ENCODE measurements at regions not wholly inside any gene's neighbourhood (a gene's known extent, or its start where the extent isn't known, plus 50 kb on each side); places are given as distances from the start of the nearest gene placed in this dataset.
"Not testable (repeated sequence)": the region's sequence is repeated elsewhere in the genome, so short reads cannot be mapped to it uniquely, and the experiment has no call there.

DNA sequence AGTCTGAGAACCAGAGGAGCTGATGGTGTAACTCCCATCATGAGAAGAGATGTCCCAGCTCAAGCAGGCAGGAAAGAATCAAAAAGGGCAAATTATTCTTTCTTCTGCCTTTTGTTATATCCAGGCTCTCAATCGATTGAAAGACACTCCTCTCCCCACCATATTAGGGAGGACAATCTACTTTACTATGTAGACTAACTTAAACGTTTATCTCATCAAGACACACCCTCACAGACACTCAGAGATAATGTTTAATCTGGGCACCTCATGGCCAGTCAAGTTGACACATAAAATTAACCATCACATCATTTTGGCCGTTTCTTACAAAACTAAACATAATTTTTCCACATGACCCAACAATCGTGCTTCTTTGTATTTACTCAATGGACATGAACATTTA is 534.3 kb upstream of the RORB start:
- POLR2A ChIA-PET: no interaction called here
- CTCF ChIA-PET: no interaction called here
- 76% methylated on average over 3 of the region's 4 CpGs for WGBS (ENCODE audit: insufficient coverage)
- ATAC-seq (ENCODE audit: low read depth) (no peak), DNase-seq (no peak)
- no peaks in the 10 kb centered on the region for H3K9me3 Mint-ChIP-seq (ENCODE audit: insufficient read depth)
- Histone ChIP-seq H4K20me1 (ENCODE audit: control insufficient read depth, insufficient read depth, low read length, poor library complexity, severe bottlenecking) (no peaks in the 10 kb centered on the region), H3K36me3 (replicated peaks in 1 of 2; ENCODE audit: control extremely low read depth in 1 of 2, control insufficient read depth in 1 of 2, extremely low read depth in 1 of 2, insufficient read depth in 2 of 2, low read length in 1 of 2) (no peaks in the 10 kb centered on the region), H3K4me2 (replicated peaks; ENCODE audit: low read depth, low read length, poor library complexity, severe bottlenecking) (no peak overlapping the region), H3K9me3 (ENCODE audit: control extremely low read depth in 1 of 3, control insufficient read depth in 2 of 3, insufficient read depth in 1 of 3, low read length in 2 of 3) (no peaks in the 10 kb centered on the region), H3K4me1 (ENCODE audit: control insufficient read depth in 2 of 2, insufficient read depth in 2 of 2, low read length in 2 of 2) (no peaks in the 10 kb centered on the region), H3K4me3 (ENCODE audit: control extremely low read depth in 1 of 5, extremely low read depth in 1 of 5, insufficient read depth in 1 of 5, low read depth in 2 of 5, low read length in 4 of 5) (no peak overlapping the region), H3K27ac (ENCODE audit: low read length in 2 of 2) (no peak overlapping the region), H3K9ac (ENCODE audit: low read length) (no peak overlapping the region), H3K27me3 (replicated peaks in 1 of 4; ENCODE audit: control extremely low read depth in 1 of 4, control insufficient read depth in 3 of 4, insufficient read depth in 4 of 4, low read length in 3 of 4) (no peaks in the 10 kb centered on the region), H3K79me2 (ENCODE audit: control insufficient read depth, insufficient read depth, low read length) (no peaks in the 10 kb centered on the region), H2AFZ (ENCODE audit: insufficient read depth, low read depth, low read length, poor library complexity, severe bottlenecking) (no peak overlapping the region)
- H3K27ac Mint-ChIP-seq: no peak overlapping the region
- intact Hi-C loops (cut with micrococcal nuclease): no loop called here
- no peaks in the 10 kb centered on the region for H3K27me3 Mint-ChIP-seq
- H3K4me3 Mint-ChIP-seq: no peak overlapping the region
- no peaks in the 10 kb centered on the region for H3K4me1 Mint-ChIP-seq
- TF ChIP-seq EZH2 (IDR thresholded peaks at IDR 0.05; ENCODE audit: borderline replicate concordance, insufficient read depth, low read depth, low read length, poor library complexity, severe bottlenecking) (no peak), CTCF (IDR thresholded peaks at IDR 0.05) (no peak)

DNA sequence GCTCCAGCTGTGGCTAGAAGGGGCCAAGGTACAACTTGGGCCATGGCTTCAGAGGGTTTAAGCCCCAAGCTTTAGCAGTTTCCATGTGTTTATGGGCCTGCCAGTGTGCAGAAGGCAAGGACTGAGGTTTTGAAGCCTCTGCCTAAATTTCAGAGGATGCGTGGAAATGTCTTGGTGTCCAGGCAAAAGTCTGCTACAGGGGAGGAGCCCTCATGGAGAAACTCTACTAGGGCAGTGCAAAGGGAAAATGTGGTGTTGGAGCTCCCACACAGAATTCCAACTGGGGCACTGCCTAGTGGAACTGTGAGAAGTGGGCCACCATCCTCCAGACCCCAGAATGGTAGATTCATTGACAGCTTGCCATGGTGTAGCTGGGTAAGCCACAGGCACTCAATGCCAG is 527.2 kb upstream of the RORB start:
- H3K9ac ChIP-seq (ENCODE audit: low read length): no peak overlapping the region
- POLR2A ChIA-PET: no interaction called here
- H4K20me1 ChIP-seq (ENCODE audit: control insufficient read depth, insufficient read depth, low read length, poor library complexity, severe bottlenecking): no peaks in the 10 kb centered on the region
- no peak overlapping the region for H3K4me2 ChIP-seq (replicated peaks; ENCODE audit: low read depth, low read length, poor library complexity, severe bottlenecking)
- H3K4me3 Mint-ChIP-seq: no peak overlapping the region
- DNase-seq (no peak), ATAC-seq (ENCODE audit: low read depth) (no peak)
- no peaks in the 10 kb centered on the region for H3K4me1 Mint-ChIP-seq
- H3K27me3 ChIP-seq (replicated peaks in 1 of 4; ENCODE audit: control extremely low read depth in 1 of 4, control insufficient read depth in 3 of 4, insufficient read depth in 4 of 4, low read length in 3 of 4): no peaks in the 10 kb centered on the region
- peaks cover 0 to 8% (median 0%) of the 10 kb centered on the region in 3 donors for H3K9me3 ChIP-seq (ENCODE audit: control extremely low read depth in 1 of 3, control insufficient read depth in 2 of 3, insufficient read depth in 1 of 3, low read length in 2 of 3)
- intact Hi-C loops (cut with micrococcal nuclease): no loop called here
- H3K9me3 Mint-ChIP-seq (ENCODE audit: insufficient read depth): peaks cover 4% of the 10 kb centered on the region
- TF ChIP-seq EZH2 (IDR thresholded peaks at IDR 0.05; ENCODE audit: borderline replicate concordance, insufficient read depth, low read depth, low read length, poor library complexity, severe bottlenecking): no peak
- TF ChIP-seq CTCF (IDR thresholded peaks at IDR 0.05): no peak
- CTCF ChIA-PET: no interaction called here
- H2AFZ ChIP-seq (ENCODE audit: insufficient read depth, low read depth, low read length, poor library complexity, severe bottlenecking): no peak overlapping the region
- H3K4me3 ChIP-seq (ENCODE audit: control extremely low read depth in 1 of 5, extremely low read depth in 1 of 5, insufficient read depth in 1 of 5, low read depth in 2 of 5, low read length in 4 of 5): no peak overlapping the region
- no peak overlapping the region for H3K27ac ChIP-seq (ENCODE audit: low read length in 2 of 2)
- no peaks in the 10 kb centered on the region for H3K27me3 Mint-ChIP-seq
- no peaks in the 10 kb centered on the region for H3K4me1 ChIP-seq (ENCODE audit: control insufficient read depth in 2 of 2, insufficient read depth in 2 of 2, low read length in 2 of 2)
- no peaks in the 10 kb centered on the region for H3K79me2 ChIP-seq (ENCODE audit: control insufficient read depth, insufficient read depth, low read length)
- 78% methylated on average over 1 of the region's 1 CpG for WGBS (ENCODE audit: insufficient coverage)
- H3K27ac Mint-ChIP-seq: no peak overlapping the region
- no peaks in the 10 kb centered on the region for H3K36me3 ChIP-seq (replicated peaks in 1 of 2; ENCODE audit: control extremely low read depth in 1 of 2, control insufficient read depth in 1 of 2, extremely low read depth in 1 of 2, insufficient read depth in 2 of 2, low read length in 1 of 2)

DNA sequence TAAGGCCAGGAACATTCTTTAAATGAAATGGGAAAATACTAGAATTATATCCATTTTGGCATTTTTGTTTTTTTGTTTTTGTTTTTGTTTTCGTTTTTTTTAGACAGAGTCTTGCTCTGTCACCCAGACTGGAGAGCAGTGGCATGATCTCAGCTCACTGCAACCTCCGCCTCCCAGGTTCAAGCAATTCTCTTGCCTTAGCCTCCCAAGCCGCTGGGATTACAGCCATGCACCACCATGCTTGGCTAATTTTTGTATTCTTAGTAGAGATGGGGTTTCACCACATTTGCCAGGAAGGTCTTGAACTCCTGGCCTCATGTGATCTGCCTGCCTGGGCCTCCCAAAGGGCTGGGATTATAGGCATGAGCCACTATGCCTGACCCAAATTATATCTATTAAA is 520.7 kb upstream of the RORB start:
- H3K9me3 ChIP-seq (ENCODE audit: control extremely low read depth in 1 of 3, control insufficient read depth in 2 of 3, insufficient read depth in 1 of 3, low read length in 2 of 3); DNase-seq; H3K27me3 Mint-ChIP-seq; H3K4me2 ChIP-seq (replicated peaks; ENCODE audit: low read depth, low read length, poor library complexity, severe bottlenecking); H3K27me3 ChIP-seq (replicated peaks in 1 of 4; ENCODE audit: control extremely low read depth in 1 of 4, control insufficient read depth in 3 of 4, insufficient read depth in 4 of 4, low read length in 3 of 4); H3K36me3 ChIP-seq (replicated peaks in 1 of 2; ENCODE audit: control extremely low read depth in 1 of 2, control insufficient read depth in 1 of 2, extremely low read depth in 1 of 2, insufficient read depth in 2 of 2, low read length in 1 of 2); H3K4me3 ChIP-seq (ENCODE audit: control extremely low read depth in 1 of 5, extremely low read depth in 1 of 5, insufficient read depth in 1 of 5, low read depth in 2 of 5, low read length in 4 of 5); H3K9me3 Mint-ChIP-seq (ENCODE audit: insufficient read depth); H3K27ac ChIP-seq (ENCODE audit: low read length in 2 of 2); H2AFZ ChIP-seq (ENCODE audit: insufficient read depth, low read depth, low read length, poor library complexity, severe bottlenecking); H4K20me1 ChIP-seq (ENCODE audit: control insufficient read depth, insufficient read depth, low read length, poor library complexity, severe bottlenecking); H3K27ac Mint-ChIP-seq; H3K4me3 Mint-ChIP-seq; H3K9ac ChIP-seq (ENCODE audit: low read length); H3K4me1 Mint-ChIP-seq; CTCF ChIA-PET; H3K79me2 ChIP-seq (ENCODE audit: control insufficient read depth, insufficient read depth, low read length); intact Hi-C loops (cut with micrococcal nuclease); ATAC-seq (ENCODE audit: low read depth); H3K4me1 ChIP-seq (ENCODE audit: control insufficient read depth in 2 of 2, insufficient read depth in 2 of 2, low read length in 2 of 2); POLR2A ChIA-PET: not testable (repeated sequence)
- 90% methylated on average over 2 of the region's 3 CpGs for WGBS (ENCODE audit: insufficient coverage)
